H1 (cell line): ENCODE measurements at regions not wholly inside any gene's neighbourhood (a gene's known extent, or its start where the extent isn't known, plus 50 kb on each side); places are given as distances from the start of the nearest gene placed in this dataset.

Experiments used
- ASH2L ChIP-seq: fragments of 200-600, 300-600 bp; sonication (generic); IDR thresholded peaks from one replicate; pipeline ENCODE4 v1.7.1; 2017; ENCODE audit warnings: low read length
- GABPA ChIP-seq: IDR thresholded peaks from 2 replicates; pipeline ENCODE4 v1.6.1; 2011; ENCODE audit warnings: mild to moderate bottlenecking, low read length, moderate library complexity, borderline replicate concordance; ENCODE audit not compliant: insufficient read depth
- HDAC6 ChIP-seq: IDR thresholded peaks from one replicate; pipeline ENCODE4 v1.7.1; 2012; ENCODE audit warnings: low read depth, mild to moderate bottlenecking, inconsistent platforms, low read length, moderate library complexity
- KDM4A ChIP-seq: IDR thresholded peaks from one replicate; pipeline ENCODE4 v1.7.1; 2012; ENCODE audit warnings: low read depth, mild to moderate bottlenecking, moderate library complexity, low read length, inconsistent platforms; ENCODE audit not compliant: severe bottlenecking
- POU5F1 ChIP-seq: IDR thresholded peaks from 2 replicates; pipeline ENCODE4 v1.6.1; 2011; ENCODE audit warnings: low read depth, mild to moderate bottlenecking, low read length, moderate library complexity
- RNF2 ChIP-seq: fragments of 200-900, 300-1000 bp; sonication (generic); IDR thresholded peaks from 2 replicates; pipeline ENCODE4 v1.7.1; 2016; ENCODE audit warnings: borderline replicate concordance, low read depth, mild to moderate bottlenecking, antibody characterized with exemption, low read length; ENCODE audit not compliant: poor library complexity, severe bottlenecking; ENCODE audit errors: missing control alignments
- SP2 ChIP-seq: IDR thresholded peaks from 2 replicates; pipeline ENCODE4 v1.6.1; 2012; ENCODE audit warnings: mild to moderate bottlenecking, low read length, inconsistent platforms
- YY1 ChIP-seq: IDR thresholded peaks from 2 replicates; pipeline ENCODE4 v1.6.1; 2011; ENCODE audit warnings: low read depth, mild to moderate bottlenecking, low read length
- TF ChIP-seq, protein P1 (sequence below): IDR thresholded peaks from 2 replicates; pipeline ENCODE4 v1.6.1; 2011; ENCODE audit warnings: low read depth, mild to moderate bottlenecking, low read length; ENCODE audit not compliant: insufficient read depth

DNA sequence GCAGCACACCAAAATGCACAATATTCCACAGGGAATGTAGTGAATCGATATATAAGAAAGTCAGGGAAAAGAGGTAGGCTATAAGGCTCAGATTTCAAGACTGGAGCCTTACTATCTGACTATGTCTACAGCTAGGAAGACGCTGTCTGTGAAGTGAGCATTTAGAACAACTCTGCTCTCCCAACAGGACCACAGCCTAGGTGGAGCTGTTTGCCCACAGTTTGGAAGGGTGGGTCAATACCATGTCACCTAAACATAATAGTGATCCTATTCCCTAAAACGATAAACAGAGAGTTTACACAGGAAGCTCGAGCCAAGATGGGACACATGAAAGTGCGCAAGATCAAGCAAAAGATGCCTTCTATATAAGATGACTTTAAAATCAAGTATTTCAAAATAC lies 2486.0 kb upstream of the PCDH20 start (continued):
- TF ChIP-seq POU5F1 (no peak), RNF2 (no peak), YY1 (no peak), ASH2L (no peak), HDAC6 (no peak), SP2 (no peak), KDM4A (no peak), GABPA (no peak)
- TF ChIP-seq, protein P1, sequence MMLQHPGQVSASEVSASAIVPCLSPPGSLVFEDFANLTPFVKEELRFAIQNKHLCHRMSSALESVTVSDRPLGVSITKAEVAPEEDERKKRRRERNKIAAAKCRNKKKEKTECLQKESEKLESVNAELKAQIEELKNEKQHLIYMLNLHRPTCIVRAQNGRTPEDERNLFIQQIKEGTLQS = no peak
